ENCODE measurements at regions not wholly inside any gene's neighbourhood (a gene's known extent, or its start where the extent isn't known, plus 50 kb on each side); places are given as distances from the start of the nearest gene placed in this dataset.

DNA sequence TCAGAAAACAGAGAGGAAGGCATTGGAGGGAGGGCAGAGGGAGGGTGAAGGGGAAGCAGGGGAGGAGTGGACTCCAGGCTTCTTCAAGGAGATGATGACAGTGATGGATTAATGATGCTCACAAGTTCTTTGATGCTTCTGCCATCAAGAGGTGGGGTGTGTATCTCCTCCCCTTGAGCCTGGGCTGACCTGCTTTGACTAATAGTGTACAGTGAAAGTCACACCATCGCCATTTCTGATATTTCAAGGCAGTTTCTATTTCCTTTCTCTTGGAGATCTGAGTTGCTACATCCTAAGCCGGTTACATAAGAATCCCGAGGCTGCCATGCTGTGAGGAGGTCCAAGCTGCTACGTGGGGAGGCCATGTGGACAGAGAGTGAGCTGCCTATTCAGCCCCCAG lies 312.5 kb downstream of the MAF start:
- Histone ChIP-seq H3K27me3 (replicated peaks in 1 of 2; ENCODE audit: control insufficient read depth in 2 of 2, extremely low read depth in 1 of 2, insufficient read depth in 2 of 2, low read length in 1 of 2) (no peaks in the 10 kb centered on the region), H3K27ac (ENCODE audit: low read length) (no peak overlapping the region), H3K9me3 (no peaks in the 10 kb centered on the region), H3K4me3 (ENCODE audit: control insufficient read depth in 1 of 2, extremely low read depth in 1 of 2, low read length in 1 of 2) (no peak overlapping the region), H3K4me1 (ENCODE audit: control insufficient read depth in 1 of 2, extremely low read depth in 1 of 2, insufficient read depth in 2 of 2, low read length in 2 of 2) (peaks cover 4 to 29% of the 10 kb centered on the region in 2 experiments), H3K36me3 (ENCODE audit: control insufficient read depth in 2 of 2, extremely low read depth in 1 of 2, insufficient read depth in 1 of 2, low read length in 1 of 2) (no peaks in the 10 kb centered on the region)
- no peak overlapping the region for H3K27ac Mint-ChIP-seq
- POLR2A ChIA-PET = interaction anchor here in 1 of 2 donors (0.7 kb wide), 1 partner anchor 33 kb away, joined by 3 read pairs; no protein-coding TSS in a partner anchor
- H3K9me3 Mint-ChIP-seq = no peaks in the 10 kb centered on the region
- 20% methylated on average over 1 of the region's 4 CpGs for WGBS (ENCODE audit: insufficient coverage)
- peaks cover 0 to 17% of the 10 kb centered on the region in 2 donors for H3K27me3 Mint-ChIP-seq
- DNase-seq (no peak), ATAC-seq (replicated peaks in 1 of 4) (no peak)
- peaks cover 39 to 43% (median 43%) of the 10 kb centered on the region in 3 donors for H3K4me1 Mint-ChIP-seq
- no peaks in the 10 kb centered on the region for H3K36me3 Mint-ChIP-seq
- peak overlapping the region in 1 of 3 donors; percentile 63 for H3K4me3 Mint-ChIP-seq
- CTCF ChIA-PET = interaction anchor here in 1 of 2 donors (0.6 to 1.0 kb wide), 2 partner anchors 16 to 316 kb away, joined by 3 read pairs; no protein-coding TSS in a partner anchor

DNA sequence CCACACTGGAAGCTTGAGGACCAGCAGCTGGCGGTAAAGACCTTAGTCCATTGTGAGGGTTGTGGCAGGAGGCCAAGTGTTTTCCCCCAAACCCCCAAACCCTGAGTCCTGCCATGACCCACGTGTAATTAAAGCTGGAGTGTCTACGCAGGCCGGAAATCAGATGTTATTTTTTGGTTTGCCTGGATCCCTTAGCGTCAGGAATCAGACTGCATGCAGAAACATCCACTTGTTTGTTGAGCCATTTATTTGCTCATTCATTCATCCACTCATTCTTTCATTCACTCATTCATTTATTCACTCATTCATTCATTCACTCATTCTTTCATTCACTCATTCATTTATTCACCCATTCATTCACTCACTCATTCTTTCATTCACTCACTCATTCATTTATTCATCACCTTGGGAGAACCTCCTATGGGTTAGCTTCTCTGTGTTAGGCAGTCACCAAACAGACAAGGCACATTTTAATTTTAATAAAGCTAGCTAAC lies 313.1 kb downstream of the MAF start:
- Mint-ChIP-seq H3K4me3 (peak overlapping the region; percentile 58 to 81 (median 63)), H3K36me3 (no peaks in the 10 kb centered on the region), H3K4me1 (peaks cover 45 to 49% (median 47%) of the 10 kb centered on the region in 3 donors), H3K27me3 (peaks cover 0 to 17% of the 10 kb centered on the region in 2 donors), H3K27ac (peak overlapping the region; percentile 84), H3K9me3 (no peaks in the 10 kb centered on the region)
- DNase-seq (no peak), ATAC-seq (replicated peaks in 1 of 4) (no peak)
- no peaks in the 10 kb centered on the region for H3K27me3 ChIP-seq (replicated peaks in 1 of 2; ENCODE audit: control insufficient read depth in 2 of 2, extremely low read depth in 1 of 2, insufficient read depth in 2 of 2, low read length in 1 of 2)
- no peaks in the 10 kb centered on the region for H3K36me3 ChIP-seq (ENCODE audit: control insufficient read depth in 2 of 2, extremely low read depth in 1 of 2, insufficient read depth in 1 of 2, low read length in 1 of 2)
- peak overlapping the region in 1 of 2 donors; percentile 38 for H3K4me3 ChIP-seq (ENCODE audit: control insufficient read depth in 1 of 2, extremely low read depth in 1 of 2, low read length in 1 of 2)
- peaks cover 4 to 35% of the 10 kb centered on the region in 2 experiments for H3K4me1 ChIP-seq (ENCODE audit: control insufficient read depth in 1 of 2, extremely low read depth in 1 of 2, insufficient read depth in 2 of 2, low read length in 2 of 2)
- peak overlapping the region; percentile 16 for H3K27ac ChIP-seq (ENCODE audit: low read length)
- CTCF ChIA-PET = interaction anchor here in 1 of 2 donors (0.7 to 1.0 kb wide), 2 partner anchors 16 to 941 kb away, joined by 3 to 6 read pairs; no protein-coding TSS in a partner anchor
- POLR2A ChIA-PET = interaction anchor here in 1 of 2 donors (0.6 to 0.7 kb wide), 3 partner anchors 9 to 59 kb away, joined by 3 to 10 read pairs (median 3); no protein-coding TSS in a partner anchor
- H3K9me3 ChIP-seq = no peaks in the 10 kb centered on the region
- WGBS (ENCODE audit: insufficient coverage) = 20% methylated on average over 5 of the region's 5 CpGs

DNA sequence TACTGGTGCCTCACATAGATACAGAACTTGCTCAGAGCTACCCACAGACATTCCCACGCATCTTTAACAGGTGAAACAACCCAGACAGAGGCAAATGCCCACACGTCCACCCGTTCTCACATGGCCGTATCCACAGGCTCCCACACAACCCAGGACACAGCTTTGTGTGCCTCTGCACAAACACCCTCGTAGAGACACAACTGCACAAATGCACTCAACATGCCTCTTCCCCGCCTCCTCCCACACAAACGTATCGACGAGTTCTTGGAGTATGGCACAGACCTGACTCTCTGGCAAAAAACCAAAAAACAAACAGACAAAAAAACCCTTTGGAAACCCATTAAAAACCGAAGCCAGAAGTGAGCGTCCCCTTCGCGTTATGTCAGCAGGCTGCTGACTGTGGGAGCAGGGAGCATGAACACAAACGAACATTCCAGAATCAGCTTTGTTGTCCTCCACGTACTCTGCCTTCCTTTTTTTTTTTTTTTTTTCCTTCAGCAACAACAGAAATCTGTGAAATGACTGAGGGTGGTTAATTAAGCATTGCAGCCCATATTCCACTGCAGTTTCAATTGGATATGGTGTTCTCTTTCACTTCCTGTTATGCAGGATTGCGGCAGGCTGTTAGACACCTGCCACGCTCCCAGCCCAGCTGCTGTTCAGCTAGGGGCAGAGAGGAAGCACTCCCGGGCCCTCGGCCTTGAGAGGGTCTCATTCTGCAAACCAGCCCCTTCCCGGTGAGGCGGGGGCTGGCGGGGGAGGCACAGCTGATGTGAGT lies 313.7 kb downstream of the MAF start:
- POLR2A ChIA-PET = interaction anchor here (0.6 to 0.7 kb wide), 5 partner anchors 9 to 1807 kb away, joined by 3 to 10 read pairs (median 5); no protein-coding TSS in a partner anchor
- H3K4me1 ChIP-seq (ENCODE audit: control insufficient read depth in 1 of 2, extremely low read depth in 1 of 2, insufficient read depth in 2 of 2, low read length in 2 of 2) = peaks cover 4 to 41% of the 10 kb centered on the region in 2 experiments

DNA sequence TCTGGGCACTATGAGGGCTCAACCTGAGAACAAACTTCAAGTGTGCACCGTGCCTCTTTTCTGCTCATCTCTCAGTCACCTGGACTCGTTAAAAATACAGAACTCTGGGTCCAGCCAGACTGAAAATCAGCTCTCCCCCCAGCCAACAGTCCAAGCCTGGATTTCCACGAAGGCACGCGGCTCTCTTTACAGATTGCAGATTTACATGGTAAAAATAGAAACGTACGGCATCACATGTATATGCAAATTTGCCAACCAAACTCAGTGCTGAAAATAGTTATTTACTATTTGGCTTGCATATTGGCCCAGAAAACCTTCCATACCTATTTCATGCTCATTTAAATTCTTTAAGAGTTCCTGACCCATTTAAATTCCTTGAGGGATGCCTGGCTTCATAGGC lies 315.8 kb downstream of the MAF start:
- no peak overlapping the region for H3K4me3 Mint-ChIP-seq
- H3K4me1 ChIP-seq (ENCODE audit: control insufficient read depth in 1 of 2, extremely low read depth in 1 of 2, insufficient read depth in 2 of 2, low read length in 2 of 2) = peaks cover 4 to 52% of the 10 kb centered on the region in 2 experiments

More for the DNA sequence above, 313.7 kb downstream of the MAF start:
- Histone ChIP-seq H3K9me3 (no peaks in the 10 kb centered on the region), H3K4me3 (ENCODE audit: control insufficient read depth in 1 of 2, extremely low read depth in 1 of 2, low read length in 1 of 2) (peak overlapping the region in 1 of 2 donors; percentile 38), H3K36me3 (ENCODE audit: control insufficient read depth in 2 of 2, extremely low read depth in 1 of 2, insufficient read depth in 1 of 2, low read length in 1 of 2) (no peaks in the 10 kb centered on the region), H3K27ac (ENCODE audit: low read length) (peak overlapping the region; percentile 16), H3K27me3 (replicated peaks in 1 of 2; ENCODE audit: control insufficient read depth in 2 of 2, extremely low read depth in 1 of 2, insufficient read depth in 2 of 2, low read length in 1 of 2) (no peaks in the 10 kb centered on the region)
- peak overlapping the region; percentile 58 to 81 (median 63) for H3K4me3 Mint-ChIP-seq
- ATAC-seq (replicated peaks in 1 of 4) (peak; percentile 71 to 79 (median 74)), DNase-seq (peak in 17 of 35 experiments; percentile 6 to 44 (median 17))
- peaks cover 0 to 13% of the 10 kb centered on the region in 2 donors for H3K27me3 Mint-ChIP-seq
- H3K36me3 Mint-ChIP-seq = no peaks in the 10 kb centered on the region
- WGBS (ENCODE audit: insufficient coverage) = 25% methylated on average over 16 of the region's 22 CpGs
- H3K4me1 Mint-ChIP-seq = peaks cover 50 to 54% (median 52%) of the 10 kb centered on the region in 3 donors
- no peaks in the 10 kb centered on the region for H3K9me3 Mint-ChIP-seq
- H3K27ac Mint-ChIP-seq = peak overlapping the region; percentile 84
- CTCF ChIA-PET = interaction anchor here (0.6 to 0.7 kb wide), 3 partner anchors 23 to 963 kb away, joined by 3 to 7 read pairs (median 6); no protein-coding TSS in a partner anchor

DNA sequence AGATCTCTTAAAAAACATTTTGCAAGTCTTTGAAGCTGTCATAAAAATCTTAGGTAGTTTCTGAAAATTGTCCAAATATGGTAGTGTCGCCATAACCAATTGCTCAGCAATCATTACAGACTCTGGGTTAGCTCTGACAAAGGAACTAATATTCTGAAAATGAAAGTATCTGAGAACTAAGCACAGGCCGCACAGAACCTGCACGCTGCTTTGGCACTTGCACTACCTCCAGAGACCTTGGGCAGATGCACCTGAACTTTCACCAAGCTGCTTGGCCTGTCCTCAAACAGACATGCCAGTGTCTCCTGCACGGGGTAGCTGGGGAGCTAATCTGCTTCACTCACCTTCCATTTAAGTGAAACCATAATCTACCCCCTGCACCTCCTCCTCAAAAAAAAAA lies 317.0 kb downstream of the MAF start:
- Histone ChIP-seq H3K4me3 (ENCODE audit: control insufficient read depth in 1 of 2, extremely low read depth in 1 of 2, low read length in 1 of 2) (no peak overlapping the region), H3K27me3 (replicated peaks in 1 of 2; ENCODE audit: control insufficient read depth in 2 of 2, extremely low read depth in 1 of 2, insufficient read depth in 2 of 2, low read length in 1 of 2) (no peaks in the 10 kb centered on the region), H3K4me1 (ENCODE audit: control insufficient read depth in 1 of 2, extremely low read depth in 1 of 2, insufficient read depth in 2 of 2, low read length in 2 of 2) (peaks cover 12 to 64% of the 10 kb centered on the region in 2 experiments), H3K9me3 (no peaks in the 10 kb centered on the region), H3K36me3 (ENCODE audit: control insufficient read depth in 2 of 2, extremely low read depth in 1 of 2, insufficient read depth in 1 of 2, low read length in 1 of 2) (no peaks in the 10 kb centered on the region), H3K27ac (ENCODE audit: low read length) (peak overlapping the region; percentile 69)
- Mint-ChIP-seq H3K36me3 (no peaks in the 10 kb centered on the region), H3K27ac (peak overlapping the region; percentile 93), H3K9me3 (no peaks in the 10 kb centered on the region), H3K27me3 (peaks cover 0 to 3% of the 10 kb centered on the region in 2 donors), H3K4me3 (peak overlapping the region; percentile 43 to 54 (median 45)), H3K4me1 (peaks cover 52 to 82% (median 76%) of the 10 kb centered on the region in 3 donors)
- CTCF ChIA-PET = interaction anchor here in 1 of 2 donors (0.7 kb wide), 3 partner anchors 26 to 110 kb away, joined by 3 to 5 read pairs (median 5); no protein-coding TSS in a partner anchor
- POLR2A ChIA-PET = interaction anchor here in 1 of 2 donors (0.6 kb wide), 1 partner anchor 1137 kb away, joined by 7 read pairs; no protein-coding TSS in a partner anchor
- ATAC-seq (replicated peaks in 1 of 4) (peak; percentile 55 to 76 (median 66)), DNase-seq (peak in 16 of 35 experiments; percentile 5 to 65 (median 14))
- 18% methylated on average over 3 of the region's 4 CpGs for WGBS (ENCODE audit: insufficient coverage)

More for the DNA sequence above, 315.8 kb downstream of the MAF start:
- no peaks in the 10 kb centered on the region for H3K9me3 Mint-ChIP-seq
- ATAC-seq (replicated peaks in 1 of 4) = no peak
- H3K4me1 Mint-ChIP-seq = peaks cover 52 to 70% (median 64%) of the 10 kb centered on the region in 3 donors
- ChIA-PET POLR2A (no interaction called here), CTCF (no interaction called here)
- H3K27me3 ChIP-seq (replicated peaks in 1 of 2; ENCODE audit: control insufficient read depth in 2 of 2, extremely low read depth in 1 of 2, insufficient read depth in 2 of 2, low read length in 1 of 2) = no peaks in the 10 kb centered on the region
- H3K27ac ChIP-seq (ENCODE audit: low read length) = peak overlapping the region; percentile 39
- H3K27me3 Mint-ChIP-seq = peaks cover 0 to 9% of the 10 kb centered on the region in 2 donors
- no peaks in the 10 kb centered on the region for H3K36me3 Mint-ChIP-seq
- 80% methylated on average over 2 of the region's 7 CpGs for WGBS (ENCODE audit: insufficient coverage)
- no peaks in the 10 kb centered on the region for H3K9me3 ChIP-seq
- H3K27ac Mint-ChIP-seq = peak overlapping the region; percentile 72 to 93
- no peak for DNase-seq
- H3K4me3 ChIP-seq (ENCODE audit: control insufficient read depth in 1 of 2, extremely low read depth in 1 of 2, low read length in 1 of 2) = no peak overlapping the region
- H3K36me3 ChIP-seq (ENCODE audit: control insufficient read depth in 2 of 2, extremely low read depth in 1 of 2, insufficient read depth in 1 of 2, low read length in 1 of 2) = no peaks in the 10 kb centered on the region

DNA sequence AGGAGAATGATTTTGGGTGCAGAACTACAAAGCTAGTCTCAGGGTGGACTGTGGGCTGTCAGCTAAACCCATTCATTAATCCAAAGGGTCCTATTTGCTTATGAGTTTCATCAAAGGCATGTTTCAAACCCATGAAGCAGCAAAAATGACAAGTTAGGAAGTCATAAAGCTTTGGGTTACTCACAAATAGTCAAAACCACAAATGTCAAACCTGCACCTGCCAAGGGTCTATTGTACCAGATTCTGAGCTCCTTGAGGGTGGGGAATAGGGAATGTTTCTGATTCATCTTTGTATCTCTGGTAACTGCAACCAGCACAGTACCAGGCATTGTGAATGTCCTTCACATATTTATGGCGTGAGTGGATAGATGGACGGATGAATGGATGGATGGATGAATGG lies 317.7 kb downstream of the MAF start:
- H3K9me3 ChIP-seq = no peaks in the 10 kb centered on the region
- Mint-ChIP-seq H3K27me3 (peaks cover 0 to 3% of the 10 kb centered on the region in 2 donors), H3K9me3 (no peaks in the 10 kb centered on the region), H3K4me3 (peak overlapping the region; percentile 13 to 54 (median 45)), H3K27ac (peak overlapping the region; percentile 93), H3K4me1 (peaks cover 51 to 83% (median 78%) of the 10 kb centered on the region in 3 donors), H3K36me3 (no peaks in the 10 kb centered on the region)
- H3K36me3 ChIP-seq (ENCODE audit: control insufficient read depth in 2 of 2, extremely low read depth in 1 of 2, insufficient read depth in 1 of 2, low read length in 1 of 2) = no peaks in the 10 kb centered on the region
- ChIA-PET CTCF (no interaction called here), POLR2A (no interaction called here)
- DNase-seq (no peak), ATAC-seq (replicated peaks in 1 of 4) (no peak)
- peak overlapping the region; percentile 69 for H3K27ac ChIP-seq (ENCODE audit: low read length)
- H3K4me1 ChIP-seq (ENCODE audit: control insufficient read depth in 1 of 2, extremely low read depth in 1 of 2, insufficient read depth in 2 of 2, low read length in 2 of 2) = peaks cover 17 to 66% of the 10 kb centered on the region in 2 experiments
- H3K27me3 ChIP-seq (replicated peaks in 1 of 2; ENCODE audit: control insufficient read depth in 2 of 2, extremely low read depth in 1 of 2, insufficient read depth in 2 of 2, low read length in 1 of 2) = no peaks in the 10 kb centered on the region
- no peak overlapping the region for H3K4me3 ChIP-seq (ENCODE audit: control insufficient read depth in 1 of 2, extremely low read depth in 1 of 2, low read length in 1 of 2)
- no CpG with 5 or more reads among the region's 2 CpGs for WGBS (ENCODE audit: insufficient coverage)
